ELR (cell line): ENCODE measurements at regions not wholly inside any gene's neighbourhood (a gene's known extent, or its start where the extent isn't known, plus 50 kb on each side); places are given as distances from the start of the nearest gene placed in this dataset.
A peak's percentile ranks its signal among the peaks of the same experiment; 100 is the strongest.
"Not testable (repeated sequence)": the region's sequence is repeated elsewhere in the genome, so short reads cannot be mapped to it uniquely, and the experiment has no call there.

Source experiments
- DNase-seq: peaks from one replicate; pipeline ENCODE4 v3.0.0-alpha.2; 2015; ENCODE audit warnings: low read depth

DNA sequence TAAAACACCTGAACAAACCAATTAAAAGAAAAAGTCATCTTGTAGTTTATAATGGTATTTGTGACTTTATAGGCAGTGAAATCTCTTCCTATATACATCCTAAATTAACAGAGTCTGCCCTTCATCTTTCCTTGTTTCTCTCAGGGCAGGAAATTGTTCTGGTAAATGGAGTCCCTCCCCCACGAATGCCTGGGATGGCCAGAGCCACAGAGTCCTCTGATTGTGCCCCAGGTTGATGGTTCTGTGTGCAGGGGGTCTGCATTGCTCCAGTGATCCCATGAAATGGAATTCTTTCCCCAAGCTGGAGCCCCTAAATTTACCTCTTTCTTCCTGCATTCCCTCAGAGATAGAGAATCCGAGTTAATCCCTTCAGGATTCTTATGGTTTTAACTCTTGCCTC is 155.5 kb downstream of the MTX2 start:
- DNase-seq = no peak

DNA sequence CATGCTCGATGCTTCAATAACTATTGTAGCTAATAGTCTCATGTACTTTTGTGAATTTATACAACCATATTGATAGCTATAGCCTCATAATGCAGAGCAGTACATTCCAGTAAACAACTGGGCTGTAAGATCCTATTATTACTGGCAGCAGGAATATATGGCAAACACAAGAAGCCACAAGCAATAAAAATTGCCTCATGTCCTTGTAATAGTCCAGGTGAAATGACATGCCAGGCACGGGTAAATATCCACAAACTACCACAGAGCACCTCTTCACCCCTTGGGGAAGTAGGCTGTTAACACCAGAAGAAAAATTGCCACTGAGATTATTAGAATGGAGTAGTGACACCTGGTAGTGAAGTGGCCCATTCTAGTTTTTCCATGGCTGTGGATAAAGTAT is 158.3 kb downstream of the MTX2 start:
- no peak for DNase-seq

DNA sequence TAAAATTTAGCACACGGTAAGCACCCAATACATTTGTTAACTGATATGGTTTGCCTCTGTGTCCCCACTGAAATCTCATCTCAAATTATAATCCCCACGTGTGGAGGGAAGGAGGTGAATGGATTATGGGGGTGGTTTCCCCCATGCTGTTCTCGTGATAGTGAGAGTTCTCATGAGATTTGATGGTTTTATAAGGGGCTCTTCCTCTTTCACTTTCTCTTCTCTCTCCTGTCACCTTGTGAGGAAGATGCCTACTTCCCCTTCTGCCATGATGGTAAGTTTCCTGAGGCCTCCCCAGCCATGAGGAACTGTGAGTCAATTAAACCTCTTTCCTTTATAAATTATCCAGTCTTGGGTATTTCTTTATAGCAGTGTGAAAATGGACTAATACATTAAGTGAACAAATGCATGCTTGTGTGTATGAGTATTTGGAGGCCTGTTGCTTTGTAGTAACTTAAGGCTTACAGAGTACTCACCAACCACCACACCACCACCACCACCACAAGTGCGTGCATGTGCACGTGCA is 159.8 kb downstream of the MTX2 start:
- not testable (repeated sequence) for DNase-seq

DNA sequence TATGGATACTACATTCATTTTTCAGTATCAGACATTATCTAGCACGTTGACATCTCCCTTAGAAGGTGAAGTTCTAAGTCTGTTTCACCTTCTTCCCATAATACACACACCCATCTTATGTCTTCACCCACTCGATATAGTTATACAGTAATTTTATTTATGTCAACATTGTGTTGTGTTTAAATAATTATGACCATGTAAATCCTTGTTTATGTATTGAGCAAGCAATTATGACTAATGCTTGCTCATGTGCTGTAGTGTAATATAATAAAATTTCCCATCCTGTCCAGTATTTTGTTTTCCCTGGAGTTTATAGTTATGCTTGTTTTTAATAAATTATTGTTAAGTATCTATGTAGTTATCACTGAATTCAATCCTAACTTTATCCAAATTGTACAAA is 163.2 kb downstream of the MTX2 start:
- DNase-seq = peak; percentile 55

DNA sequence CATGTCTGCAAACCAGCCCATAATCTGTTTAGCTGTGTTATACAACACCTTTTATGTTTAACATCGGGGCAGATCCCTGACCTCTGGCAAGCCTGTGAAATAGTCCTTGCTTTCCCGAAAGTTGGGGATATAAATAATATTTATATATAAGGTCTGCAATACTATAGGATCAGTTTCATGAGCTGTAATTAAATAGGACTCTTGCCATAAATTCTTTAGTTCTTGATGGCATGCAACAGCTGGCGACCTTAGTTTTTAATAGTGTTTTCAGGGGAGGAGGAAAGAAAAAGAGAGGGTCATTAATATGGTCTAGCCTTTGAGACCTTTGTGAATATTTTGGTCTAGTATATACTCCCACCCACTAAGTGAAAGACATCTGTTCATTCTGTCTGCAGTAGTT is 166.5 kb downstream of the MTX2 start:
- DNase-seq = no peak

DNA sequence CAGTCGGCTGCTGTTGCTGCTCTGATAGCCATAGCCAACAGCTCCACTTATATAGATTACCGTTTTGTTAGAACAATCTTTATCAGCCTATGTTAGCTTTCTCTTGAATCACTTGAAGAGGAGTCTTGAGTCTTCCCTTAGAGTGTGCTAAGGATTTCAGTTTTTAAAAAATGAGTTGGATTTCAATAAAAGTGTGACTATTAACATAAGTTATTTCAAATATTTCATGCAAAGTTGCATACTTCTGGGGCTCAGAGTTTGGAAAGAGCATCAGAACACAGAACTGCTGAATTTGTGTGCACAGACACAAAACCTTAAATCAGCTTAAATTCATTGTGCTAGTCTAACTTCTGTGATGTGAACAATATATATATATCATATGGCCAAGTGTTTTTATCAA is 174.7 kb downstream of the MTX2 start:
- no peak for DNase-seq

DNA sequence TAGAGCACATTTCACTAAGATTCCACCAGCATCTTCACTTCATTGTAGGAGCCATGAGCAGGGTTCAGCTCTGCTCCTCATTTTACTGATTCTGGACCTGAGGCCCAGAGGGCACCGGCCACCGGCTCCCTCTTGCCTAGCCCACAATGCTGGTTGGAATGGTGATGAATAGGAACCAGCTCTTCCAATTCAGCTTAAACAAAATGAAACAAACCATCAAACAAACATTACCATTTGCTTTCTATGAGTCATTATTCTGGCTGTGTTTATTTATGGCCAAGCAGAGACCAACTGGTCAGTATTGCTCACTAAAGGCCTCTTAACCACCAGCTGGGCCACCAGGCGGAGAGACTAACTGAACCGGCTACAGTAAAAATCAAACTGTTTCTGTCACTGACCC is 176.7 kb downstream of the MTX2 start:
- DNase-seq = peak; percentile 74

DNA sequence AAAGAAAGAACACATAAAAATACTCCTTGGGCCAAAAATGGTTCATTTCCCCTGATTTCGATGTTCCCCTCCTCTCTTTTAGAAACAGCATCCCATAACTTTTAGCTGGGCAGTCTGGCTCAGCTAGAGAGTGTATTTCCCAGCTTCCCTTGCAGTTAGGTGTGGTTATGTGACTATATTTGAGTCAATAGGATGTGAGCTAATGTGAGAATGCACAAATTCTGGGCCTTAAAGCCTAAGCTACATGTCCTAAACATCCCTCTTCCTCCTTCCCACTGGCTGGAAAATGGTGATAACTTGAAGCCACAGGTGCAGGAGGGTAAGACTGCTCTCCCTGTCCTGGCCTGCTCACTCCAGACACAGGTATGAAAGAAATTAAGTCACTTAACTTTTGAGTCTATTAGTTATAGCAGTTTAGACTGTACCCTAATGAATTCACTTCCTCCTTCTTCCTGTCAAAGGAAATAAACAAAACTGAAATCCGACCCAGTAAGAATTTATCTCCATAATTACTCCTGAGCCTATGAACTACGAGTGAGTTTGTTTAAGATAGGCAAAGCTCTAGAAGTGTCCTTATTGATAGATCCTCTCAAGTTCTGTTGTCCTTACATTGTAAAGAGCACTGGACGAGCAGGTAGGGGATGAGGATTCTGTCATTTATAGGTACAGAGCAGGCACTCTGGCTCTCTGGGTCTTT is 177.6 kb downstream of the MTX2 start:
- peak; percentile 54 for DNase-seq

DNA sequence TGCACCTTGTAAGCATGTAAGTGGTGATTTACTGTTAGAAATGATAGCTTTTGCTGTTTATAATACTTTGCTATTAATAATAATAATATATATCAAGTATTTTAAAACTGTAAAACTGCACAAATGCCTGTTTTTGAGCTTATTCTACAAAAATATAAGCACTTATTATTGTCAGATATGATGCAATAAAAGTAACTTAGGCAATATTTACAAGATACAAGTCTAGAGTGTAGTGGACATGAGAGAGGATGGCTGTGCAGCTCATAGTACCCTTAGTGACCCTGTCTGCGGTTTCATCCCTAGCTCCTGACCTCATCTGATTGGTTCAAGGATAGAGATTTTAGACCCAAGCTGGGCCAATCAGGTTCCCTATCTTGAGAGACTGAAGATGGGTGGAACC is 178.4 kb downstream of the MTX2 start:
- DNase-seq = no peak

DNA sequence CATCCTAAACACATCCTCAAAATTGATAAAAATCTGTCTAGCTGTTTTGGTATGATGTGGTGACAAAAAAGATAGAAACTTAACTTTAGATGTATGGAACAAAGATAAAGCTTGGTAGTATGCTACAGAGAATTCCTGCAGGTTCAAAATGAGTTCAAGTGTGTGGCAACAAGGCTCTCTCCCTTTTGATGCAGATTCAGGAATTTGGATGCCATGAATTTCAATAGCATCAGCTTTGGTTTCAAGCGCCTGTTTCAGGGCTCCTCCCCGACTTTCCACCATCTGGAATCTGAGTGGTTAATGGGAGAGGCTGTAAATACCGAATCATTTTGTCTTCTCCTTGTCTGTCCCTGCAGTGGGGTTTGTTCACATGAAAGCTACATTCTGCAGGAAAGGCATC is 180.6 kb downstream of the MTX2 start:
- DNase-seq = no peak

DNA sequence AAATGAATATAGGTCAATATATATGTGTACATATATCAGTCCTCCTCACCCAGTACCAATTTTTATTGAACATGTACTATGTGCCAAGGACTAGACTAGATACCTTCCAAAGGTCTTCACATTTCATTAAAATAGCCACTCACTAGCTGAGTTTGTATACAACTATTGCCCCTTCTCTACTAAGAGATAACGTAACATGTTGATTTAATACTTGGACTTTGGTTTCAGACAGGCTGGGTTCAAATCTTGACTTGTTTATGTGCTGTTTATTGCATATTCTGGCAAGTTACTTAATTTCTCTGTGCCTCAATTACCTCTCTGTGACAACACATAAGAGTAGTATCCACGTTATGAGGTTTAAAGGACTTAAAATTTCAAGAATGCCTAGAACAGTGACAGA is 184.5 kb downstream of the MTX2 start:
- DNase-seq = no peak

DNA sequence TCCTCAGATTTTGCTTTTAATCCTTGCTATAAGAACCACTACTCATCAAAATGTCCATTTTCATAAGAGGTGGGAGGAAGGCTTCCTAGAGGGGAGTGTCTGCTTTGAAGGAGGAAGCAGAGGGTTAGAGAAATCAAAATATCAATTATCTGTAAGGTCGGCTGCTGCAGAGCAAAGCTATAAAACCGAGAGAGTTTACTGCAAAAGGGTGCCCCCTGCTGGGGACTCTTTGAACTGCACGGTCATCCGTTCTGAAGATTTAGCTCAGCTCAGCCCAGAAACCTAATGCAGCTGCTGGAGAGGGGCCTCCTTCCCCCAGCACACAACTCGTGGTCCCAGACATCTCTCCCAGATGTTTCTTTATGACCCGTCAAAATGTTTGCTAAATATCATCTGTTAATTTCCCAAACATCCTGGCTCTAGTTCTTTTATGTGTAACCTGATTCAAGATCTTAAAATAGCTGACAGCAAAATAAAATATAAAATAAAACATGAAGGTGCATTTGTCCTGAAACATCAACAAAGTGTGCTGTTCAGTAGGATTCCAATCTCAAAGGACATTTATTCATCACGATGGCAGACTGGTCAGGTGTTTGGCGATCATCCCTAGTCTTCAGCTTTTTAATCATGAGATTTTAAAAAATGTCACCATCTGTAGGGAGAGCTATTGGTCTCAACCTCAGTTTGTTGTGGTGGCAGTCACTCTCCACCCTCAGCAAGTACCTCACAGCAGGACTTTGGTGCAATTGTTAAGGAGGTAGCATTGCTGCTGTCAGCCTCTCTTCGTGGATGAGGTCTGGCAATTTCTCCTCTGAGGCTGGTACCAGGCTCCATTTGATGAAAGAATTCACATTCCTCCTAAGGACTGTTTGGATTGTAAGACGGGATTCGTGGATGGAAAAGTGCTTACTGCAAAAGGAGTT is 185.9 kb downstream of the MTX2 start:
- peak; percentile 82 for DNase-seq

DNA sequence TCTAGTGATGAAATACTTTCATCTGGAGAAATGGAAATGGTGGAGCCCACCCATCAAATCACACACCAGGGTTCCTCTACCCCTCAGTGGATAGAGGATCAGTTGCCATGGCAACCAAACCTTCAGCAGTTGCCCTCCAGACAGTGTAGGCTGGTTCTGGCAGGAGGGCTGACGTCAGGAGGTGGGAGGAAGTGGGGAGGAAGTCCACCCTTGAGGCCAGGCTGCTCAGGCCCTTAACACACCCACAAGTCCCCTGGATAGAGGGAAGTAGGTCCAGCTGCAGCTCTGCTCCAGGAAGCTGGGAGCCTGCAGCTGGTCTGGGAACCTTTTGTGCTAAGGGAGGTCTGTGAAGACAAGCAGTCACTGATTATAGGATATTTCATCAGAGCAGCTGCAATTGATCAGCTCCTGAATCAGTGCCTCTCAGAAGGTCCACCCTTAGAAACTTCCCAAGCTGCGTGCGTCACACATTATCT is 186.6 kb downstream of the MTX2 start:
- DNase-seq = peak; percentile 32

DNA sequence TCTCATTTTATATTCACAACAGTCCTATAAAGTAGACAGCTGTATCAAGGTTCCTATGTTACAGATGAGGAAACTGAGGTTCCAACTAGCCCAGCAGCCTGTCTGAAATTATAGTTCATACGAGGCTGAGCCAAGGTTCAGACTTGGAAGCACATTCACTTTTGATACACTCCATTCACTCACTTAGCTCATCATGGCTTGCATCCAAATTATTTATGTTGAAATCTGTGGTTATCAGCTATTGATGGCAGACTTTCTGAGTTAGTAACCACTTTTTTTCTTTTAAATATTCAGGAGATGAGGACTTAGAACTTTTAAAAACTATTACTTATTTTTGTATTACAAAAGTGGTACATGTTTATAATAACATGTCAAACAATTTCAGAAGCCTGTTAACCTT is 188.2 kb downstream of the MTX2 start:
- no peak for DNase-seq

DNA sequence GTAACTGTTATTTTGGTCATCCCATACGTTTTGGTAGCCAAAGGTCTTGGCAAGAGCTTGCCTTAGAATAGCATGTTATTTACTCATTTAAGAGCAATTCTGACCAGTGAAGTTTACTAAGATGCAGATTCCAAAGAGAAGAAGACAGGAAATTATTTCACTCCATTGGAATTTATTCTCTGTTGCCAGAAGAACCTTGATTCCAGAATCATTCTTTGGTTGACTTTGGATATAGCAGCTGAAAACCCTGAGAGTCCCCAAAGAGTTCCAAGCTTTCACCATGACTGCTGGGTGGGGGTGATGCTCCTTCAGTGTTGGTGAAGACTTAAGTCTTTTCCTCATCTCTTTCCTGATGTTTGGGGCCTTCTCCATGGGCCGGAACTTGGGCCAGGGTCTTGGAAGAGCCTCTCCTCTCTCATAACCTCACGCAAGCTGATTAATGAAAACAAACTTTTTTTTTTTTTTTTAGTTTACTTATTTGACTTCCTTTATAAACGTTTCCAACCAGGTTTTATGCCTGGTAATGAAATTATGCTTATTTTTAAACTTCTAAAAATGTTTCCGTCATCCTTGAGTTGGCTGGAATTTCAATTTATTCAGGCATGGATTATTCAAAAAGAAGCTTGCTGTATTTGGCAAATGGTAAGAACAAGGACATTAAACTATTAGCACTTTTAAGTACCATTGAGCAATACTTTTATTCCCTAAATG is 192.0 kb downstream of the MTX2 start:
- peak; percentile 73 for DNase-seq

DNA sequence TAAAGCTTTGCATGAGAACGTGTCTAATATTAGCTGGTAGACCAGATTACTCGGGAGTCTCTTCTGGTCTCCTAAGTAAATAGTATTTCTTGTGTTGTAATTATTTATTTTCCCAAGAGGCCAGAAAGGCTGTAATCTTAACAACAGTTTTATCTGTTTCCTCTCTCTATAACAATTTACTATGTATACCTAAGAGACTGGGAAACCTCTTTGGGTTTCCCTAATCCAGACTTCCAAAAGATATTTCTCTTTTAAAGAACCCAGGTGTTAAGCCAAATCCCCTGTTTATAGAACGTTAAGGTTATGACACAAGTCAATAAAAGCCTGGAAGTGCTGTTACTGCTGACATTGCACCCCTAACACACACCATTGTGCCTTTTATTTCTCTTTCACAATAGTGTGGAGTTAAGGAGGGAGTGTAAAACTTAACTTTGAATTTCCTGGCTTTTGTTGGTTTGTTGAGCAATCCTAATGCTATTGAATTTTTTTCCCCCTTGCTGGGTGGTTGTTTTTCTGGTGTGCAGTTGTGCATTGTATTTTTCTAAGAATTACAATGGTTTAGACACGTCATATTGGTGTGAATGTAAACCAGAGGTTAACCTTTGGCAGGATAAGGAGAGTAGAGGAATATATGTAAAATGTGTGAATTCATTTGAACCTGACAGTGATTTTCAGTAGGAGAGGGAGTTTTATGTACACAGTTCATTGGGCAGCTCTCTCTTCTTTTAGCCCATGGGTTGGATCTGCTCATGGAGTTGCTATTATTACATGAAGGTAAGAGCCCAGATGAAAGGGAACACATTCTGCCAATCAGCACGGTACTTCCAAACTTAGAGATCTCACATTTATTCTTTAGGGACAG is 192.8 kb downstream of the MTX2 start:
- DNase-seq = peak; percentile 23

DNA sequence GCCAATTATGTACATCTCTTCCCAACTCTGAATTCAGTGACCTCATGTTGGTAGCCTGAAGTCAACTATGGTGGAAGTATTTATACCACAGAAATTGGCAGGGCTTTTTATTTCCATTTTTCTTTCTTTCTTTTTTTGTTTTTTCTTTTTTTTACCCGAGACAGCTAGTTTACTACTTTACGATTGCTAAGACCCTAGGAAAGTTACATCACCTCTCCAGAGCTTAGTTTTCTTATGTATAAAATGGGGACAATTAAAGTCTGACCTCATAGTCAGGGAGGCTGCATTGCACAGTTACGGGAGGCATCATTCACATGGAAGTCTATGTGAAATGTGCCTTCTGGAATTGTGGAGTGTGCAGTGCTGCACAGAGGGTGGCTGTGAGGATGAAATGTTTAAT is 194.3 kb downstream of the MTX2 start:
- no peak for DNase-seq

DNA sequence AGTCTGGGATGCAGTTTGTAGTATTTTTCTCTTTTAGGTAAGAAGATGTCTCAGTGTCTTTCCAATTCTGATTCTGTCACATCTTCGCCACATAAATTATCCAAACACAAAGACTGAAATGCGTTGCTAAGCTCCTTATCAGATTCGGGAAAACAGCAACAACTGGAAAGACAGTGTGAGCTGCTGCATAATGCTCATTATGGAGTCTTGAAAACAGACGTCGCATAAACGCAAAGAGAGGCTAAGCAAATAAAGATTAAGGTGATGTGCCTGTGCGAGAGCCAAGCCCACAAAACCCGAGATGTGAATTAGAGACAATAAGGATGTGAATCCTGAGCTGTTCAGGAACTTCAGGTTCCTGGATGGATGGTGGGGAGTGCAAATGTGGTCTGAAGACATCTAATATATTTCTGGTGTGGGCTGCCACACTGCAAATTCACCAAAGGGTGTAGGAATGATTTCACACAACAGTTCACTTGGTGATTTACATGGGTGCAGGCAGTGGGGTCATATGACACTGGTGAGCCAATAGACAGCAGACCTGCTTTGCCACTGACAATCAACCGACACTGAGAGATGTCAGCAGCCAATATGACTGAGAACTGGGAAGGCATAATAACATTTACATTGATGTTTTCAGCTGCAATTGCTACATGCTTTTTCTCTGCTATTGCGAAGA is 195.8 kb downstream of the MTX2 start:
- no peak for DNase-seq

DNA sequence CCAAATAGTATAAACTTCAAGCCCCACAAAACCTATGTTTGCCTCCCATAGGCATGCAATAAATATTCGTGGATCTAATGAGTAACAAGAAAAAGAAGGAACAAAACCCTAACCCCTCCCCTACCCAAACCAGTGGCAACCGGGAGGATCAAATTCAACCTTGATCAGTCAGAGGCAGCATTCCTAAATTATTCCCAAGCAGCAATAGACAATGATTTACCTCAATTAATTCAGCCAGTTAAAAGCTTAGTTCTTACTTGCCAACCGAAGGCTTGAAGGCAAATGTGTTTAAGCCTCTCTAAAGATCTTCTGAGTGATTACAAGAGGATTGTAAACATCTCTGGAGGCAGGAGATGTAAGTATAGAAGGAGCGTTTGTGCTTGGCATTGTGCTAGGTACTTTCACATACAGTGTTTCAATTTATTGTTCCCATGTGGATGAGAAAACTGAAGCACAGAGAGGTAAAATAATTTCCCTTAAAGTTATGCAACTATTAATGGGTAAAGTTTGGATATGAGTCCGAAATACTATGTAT is 197.7 kb downstream of the MTX2 start:
- no peak for DNase-seq

DNA sequence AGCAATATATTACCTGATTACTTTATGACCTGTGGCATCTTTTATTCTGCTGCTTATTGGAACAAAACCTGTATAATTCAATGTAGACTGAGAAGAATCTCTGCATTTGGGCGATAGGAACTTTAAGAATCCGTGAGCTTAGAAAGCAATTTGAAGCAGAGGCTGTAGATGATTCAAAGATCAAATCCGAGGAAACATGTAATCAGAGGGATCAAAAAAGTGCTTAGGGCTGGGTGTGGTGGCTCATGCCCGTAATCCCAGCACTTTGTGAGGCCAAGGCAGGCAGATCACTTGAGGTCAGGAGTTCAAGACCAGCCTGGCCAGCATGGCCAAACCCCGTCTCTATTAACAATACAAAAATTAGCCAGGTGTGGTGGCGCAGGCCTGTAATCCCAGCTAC is 198.4 kb downstream of the MTX2 start:
- DNase-seq = no peak
